ENCODE measurements at regions not wholly inside any gene's neighbourhood (a gene's known extent, or its start where the extent isn't known, plus 50 kb on each side); places are given as distances from the start of the nearest gene placed in this dataset.

- Histone ChIP-seq H4K5ac (ENCODE audit: low read depth, low read length) (no peak overlapping the region), H3K23ac (ENCODE audit: low read depth, low read length) (no peak overlapping the region), H4K8ac (ENCODE audit: low read depth in 2 of 2, low read length in 2 of 2) (no peak overlapping the region), H3K79me1 (ENCODE audit: low read depth in 1 of 2, low read length in 2 of 2) (no peaks in the 10 kb centered on the region), H3K4ac (ENCODE audit: low read depth, low read length) (no peak overlapping the region), H4K20me1 (ENCODE audit: insufficient read depth, low read length) (no peaks in the 10 kb centered on the region), H2BK15ac (ENCODE audit: low read depth, low read length) (no peak overlapping the region), H3K4me3 (ENCODE audit: insufficient read depth, low read depth, low read length) (no peak overlapping the region), H2AFZ (replicated peaks; ENCODE audit: low read length, poor library complexity) (no peak overlapping the region), H2BK5ac (ENCODE audit: low read depth, low read length, poor library complexity, severe bottlenecking) (no peak overlapping the region), H3K14ac (replicated peaks; ENCODE audit: low read depth, low read length) (no peak overlapping the region), H2AK5ac (ENCODE audit: low read depth, low read length) (no peak overlapping the region), H3K4me1 (ENCODE audit: control insufficient read depth, insufficient read depth, low read length) (no peaks in the 10 kb centered on the region), H3K27ac (ENCODE audit: insufficient read depth, low read length) (no peak overlapping the region), H3K9ac (ENCODE audit: low read depth, low read length) (no peak overlapping the region), H4K91ac (ENCODE audit: insufficient read depth, low read depth, low read length) (no peak overlapping the region), H3K56ac (ENCODE audit: extremely low read depth, insufficient read depth, low read length) (no peak overlapping the region), H2AK9ac (replicated peaks; ENCODE audit: low read depth, low read length, poor library complexity) (no peak overlapping the region), H2BK20ac (ENCODE audit: low read depth, low read length) (no peak overlapping the region), H3K9me1 (ENCODE audit: insufficient read depth, low read length) (no peaks in the 10 kb centered on the region), H2BK120ac (ENCODE audit: low read depth, low read length) (no peak overlapping the region), H3K9me3 (ENCODE audit: control insufficient read depth, insufficient read depth, low read length) (no peaks in the 10 kb centered on the region), H3K18ac (ENCODE audit: low read depth, low read length) (no peak overlapping the region), H3K27me3 (ENCODE audit: control insufficient read depth, insufficient read depth, low read length) (no peaks in the 10 kb centered on the region), H3K4me2 (ENCODE audit: low read depth, low read length) (no peak overlapping the region), H3K36me3 (ENCODE audit: control insufficient read depth, insufficient read depth, low read length) (no peaks in the 10 kb centered on the region)
- TF ChIP-seq NFE2L2 (IDR thresholded peaks at IDR 0.05; ENCODE audit: low read depth, low read length), result 0 out of 2 replicates have a peak, but pooled peaks have one; percentile 28
- no peak for TF ChIP-seq MAZ (IDR thresholded peaks at IDR 0.05; ENCODE audit: borderline replicate concordance, low read depth, low read length)
- TF ChIP-seq MAFK (IDR thresholded peaks at IDR 0.05; ENCODE audit: low read depth, low read length), result peak; percentile 94
- in situ Hi-C loops (cut with MboI; ENCODE audit: low sequenced_read_pairs), result no loop called here
- DNase-seq (no peak), ATAC-seq (ENCODE audit: low read depth) (no peak)
- ChIA-PET POLR2A (ENCODE audit: unreplicated experiment) (no interaction called here), CTCF (no interaction called here)
- intact Hi-C loops (cut with micrococcal nuclease), result no loop called here
- dilution Hi-C loops (cut with HindIII; ENCODE audit: low sequenced_read_pairs, unreplicated experiment), result no loop called here
- BruUV-seq (replicated peaks), result no TSS peak
Measured at GRCh38 chr5:106530150-106530549, 1140.6 kb downstream of the EFNA5 start.

Measured in IMR-90 (cell line).